HEK293 (cell line): ENCODE measurements at regions not wholly inside any gene's neighbourhood (a gene's known extent, or its start where the extent isn't known, plus 50 kb on each side); places are given as distances from the start of the nearest gene placed in this dataset.

Source experiments
- CTCF ChIA-PET: fragments of 350-600 bp; formaldehyde crosslinking; extraction: SDS; loops from one replicate; lab custom pipeline; 2021; ENCODE audit warnings: antibody characterized with exemption; lab: Yijun Ruan, JAX
- POLR2A ChIA-PET: fragments of 300-600 bp; formaldehyde crosslinking; extraction: SDS; loops from one replicate; lab custom pipeline; 2020; ENCODE audit warnings: antibody characterized with exemption, inconsistent platforms; lab: Yijun Ruan, JAX
- H3K27ac ChIP-seq: fragments of 200-500 bp; sonication (Bioruptor generic); 2 replicates; pipeline ENCODE4 v1.5.1; 2014; ENCODE audit warnings: low read depth, low read length, control low read depth, inconsistent platforms; ENCODE audit errors: extremely low read depth
- H3K36me3 ChIP-seq, 2 experiments: fragments of 200-500 bp in 1 of 2; sonication (Bioruptor generic) in 1 of 2; 1 replicate in 1 of 2; 2 replicates in 1 of 2; pipeline ENCODE4 v1.5.1; 2014 to 2017; ENCODE audit warnings: inconsistent platforms in 2 of 2, low read length in 2 of 2; ENCODE audit not compliant: control insufficient read depth in 2 of 2, insufficient read depth in 1 of 2
- H3K4me1 ChIP-seq: fragments of 200-500 bp; sonication (Bioruptor generic); 2 replicates; pipeline ENCODE4 v1.5.1; 2014; ENCODE audit warnings: mild to moderate bottlenecking, low read length, inconsistent platforms; ENCODE audit not compliant: control insufficient read depth, insufficient read depth
- H3K4me3 ChIP-seq: 2 replicates; pipeline ENCODE4 v1.5.1; 2011; ENCODE audit warnings: low read depth, mild to moderate bottlenecking, control low read depth, low read length, moderate library complexity
- H3K9me3 ChIP-seq: fragments of 200-500 bp; sonication (Bioruptor generic); 2 replicates; pipeline ENCODE4 v1.5.1; 2014; ENCODE audit warnings: low read depth, low read length, inconsistent platforms; ENCODE audit not compliant: control insufficient read depth, insufficient read depth
- GLIS2 ChIP-seq: fragments of 450-650 bp; formaldehyde crosslinking; IDR thresholded peaks from 2 replicates; pipeline ENCODE4 v1.5.1; 2016; ENCODE audit warnings: missing biosample characterization, missing genetic modification characterization
- KLF16 ChIP-seq: fragments of 450-650 bp; formaldehyde crosslinking; IDR thresholded peaks from 2 replicates; pipeline ENCODE4 v1.5.1; 2017; ENCODE audit warnings: missing biosample characterization, missing genetic modification characterization
- KLF17 ChIP-seq: fragments of 450-650 bp; formaldehyde crosslinking; IDR thresholded peaks from 2 replicates; pipeline ENCODE4 v1.5.1; 2016; ENCODE audit warnings: missing biosample characterization, missing genetic modification characterization
- KLF8 ChIP-seq: fragments of 450-650 bp; formaldehyde crosslinking; IDR thresholded peaks from 2 replicates; pipeline ENCODE4 v1.5.1; 2016; ENCODE audit warnings: missing biosample characterization, missing genetic modification characterization
- PATZ1 ChIP-seq: fragments of 450-650 bp; formaldehyde crosslinking; IDR thresholded peaks from 2 replicates; pipeline ENCODE4 v1.5.1; 2016; ENCODE audit warnings: missing biosample characterization, missing genetic modification characterization
- PRDM6 ChIP-seq: fragments of 450-650 bp; formaldehyde crosslinking; IDR thresholded peaks from 2 replicates; pipeline ENCODE4 v1.5.1; 2017; ENCODE audit warnings: missing biosample characterization, missing genetic modification characterization
- REPIN1 ChIP-seq: fragments of 450-650 bp; formaldehyde crosslinking; IDR thresholded peaks from 2 replicates; pipeline ENCODE4 v1.5.1; 2017; ENCODE audit warnings: missing biosample characterization, missing genetic modification characterization, low read depth
- TRIM28 ChIP-seq: IDR thresholded peaks from 2 replicates; pipeline ENCODE4 v1.6.1; 2011; ENCODE audit warnings: low read length, control low read depth, borderline replicate concordance
- ZBTB49 ChIP-seq: fragments of 450-650 bp; formaldehyde crosslinking; IDR thresholded peaks from 2 replicates; pipeline ENCODE4 v1.5.1; 2016; ENCODE audit warnings: missing biosample characterization, missing genetic modification characterization, low read depth
- ZNF16 ChIP-seq: fragments of 450-650 bp; formaldehyde crosslinking; IDR thresholded peaks from 2 replicates; pipeline ENCODE4 v1.5.1; 2016; ENCODE audit warnings: low read depth, missing biosample characterization, missing genetic modification characterization
- ZNF274 ChIP-seq, 2 experiments: fragments of 200-500 bp in 1 of 2; fragments of 450-650 bp in 1 of 2; sonication (Bioruptor generic) in 1 of 2; formaldehyde crosslinking in 1 of 2; IDR thresholded peaks; 2 replicates each; pipeline versions ENCODE4 v1.5.1 to v1.6.1; 2014 to 2016; ENCODE audit warnings: borderline replicate concordance in 1 of 2, inconsistent platforms in 1 of 2, low read length in 1 of 2, missing biosample characterization in 1 of 2, missing genetic modification characterization in 1 of 2
- ZNF302 ChIP-seq: fragments of 450-650 bp; formaldehyde crosslinking; IDR thresholded peaks from 2 replicates; pipeline ENCODE4 v1.5.1; 2016; ENCODE audit warnings: missing biosample characterization, missing genetic modification characterization, low read depth
- ZNF426 ChIP-seq: fragments of 450-650 bp; formaldehyde crosslinking; IDR thresholded peaks from 2 replicates; pipeline ENCODE4 v1.5.1; 2017; ENCODE audit warnings: missing biosample characterization, missing genetic modification characterization, mild to moderate bottlenecking, inconsistent platforms, moderate library complexity
- ZNF558 ChIP-seq: fragments of 450-650 bp; formaldehyde crosslinking; IDR thresholded peaks from 2 replicates; pipeline ENCODE4 v1.5.1; 2016; ENCODE audit warnings: missing biosample characterization, missing genetic modification characterization
- ZNF626 ChIP-seq: fragments of 450-650 bp; sonication (Bioruptor Pico); formaldehyde crosslinking; IDR thresholded peaks from 2 replicates; pipeline ENCODE4 v1.5.1; 2018; ENCODE audit warnings: missing biosample characterization, missing genetic modification characterization, inconsistent platforms
- ZNF768 ChIP-seq: fragments of 450-650 bp; formaldehyde crosslinking; IDR thresholded peaks from 2 replicates; pipeline ENCODE4 v1.5.1; 2018; ENCODE audit warnings: missing biosample characterization, mild to moderate bottlenecking, missing genetic modification characterization
- ZNF792 ChIP-seq: fragments of 450-650 bp; formaldehyde crosslinking; IDR thresholded peaks from 2 replicates; pipeline ENCODE4 v1.5.1; 2016; ENCODE audit warnings: missing biosample characterization, missing genetic modification characterization

- POLR2A ChIA-PET, result no interaction called here
- Histone ChIP-seq H3K9me3 (no peaks in the 10 kb centered on the region), H3K4me3 (no peak overlapping the region), H3K36me3 (no peaks in the 10 kb centered on the region), H3K27ac (no peak overlapping the region), H3K4me1 (no peaks in the 10 kb centered on the region)
- TF ChIP-seq ZNF792 (no peak), ZNF302 (tag by site-specific recombination) (no peak), KLF16 (no peak), ZNF768 (tag by site-specific recombination) (no peak), KLF17 (tag by site-specific recombination) (no peak), ZNF558 (tag by site-specific recombination) (no peak), PATZ1 (tag by site-specific recombination) (no peak), TRIM28 (no peak), GLIS2 (no peak), ZBTB49 (no peak), REPIN1 (tag by site-specific recombination) (no peak), ZNF426 (no peak), ZNF274 (IDR thresholded peaks at IDR 0.05; ENCODE audit: low read length) (no peak), ZNF274 (tag by site-specific recombination; IDR thresholded peaks at IDR 0.05; ENCODE audit: borderline replicate concordance) (no peak), ZNF626 (tag by site-specific recombination) (no peak), ZNF16 (tag by site-specific recombination) (no peak)
- CTCF ChIA-PET, result interaction anchor here (0.5 to 1.3 kb wide), 2 partner anchors 14 to 171 kb away, joined by 3 read pairs; no protein-coding TSS in a partner anchor
Observed at GRCh38 chr14:22448035-22448904, 140.8 kb downstream of the DAD1 start.

- H3K4me1 ChIP-seq, result peaks cover 3% of the 10 kb centered on the region; the same call in 1 of the 2 replicates
- POLR2A ChIA-PET, result no interaction called here
- CTCF ChIA-PET, result interaction anchor here (0.6 kb wide), 1 partner anchor 63 kb away, joined by 4 read pairs; no protein-coding TSS in a partner anchor
- H3K27ac ChIP-seq, result no peak overlapping the region
- TF ChIP-seq PRDM6 (tag by site-specific recombination) (peak; percentile 78), KLF8 (tag by site-specific recombination) (no peak)
- no peaks in the 10 kb centered on the region for H3K36me3 ChIP-seq
- H3K4me3 ChIP-seq, result no peak overlapping the region
- no peaks in the 10 kb centered on the region for H3K9me3 ChIP-seq
Observed at GRCh38 chr14:22438742-22439141, 150.3 kb downstream of the DAD1 start.
